GM12874 (cell line): ENCODE measurements at regions not wholly inside any gene's neighbourhood (a gene's known extent, or its start where the extent isn't known, plus 50 kb on each side); places are given as distances from the start of the nearest gene placed in this dataset.

Experiments used
- TF ChIP-seq, protein P1 (sequence below): IDR thresholded peaks from 2 replicates; pipeline ENCODE4 v1.5.1; 2011; ENCODE audit warnings: low read depth, mild to moderate bottlenecking, control low read depth, low read length, moderate library complexity; ENCODE audit not compliant: insufficient read depth

- TF ChIP-seq, protein P1, sequence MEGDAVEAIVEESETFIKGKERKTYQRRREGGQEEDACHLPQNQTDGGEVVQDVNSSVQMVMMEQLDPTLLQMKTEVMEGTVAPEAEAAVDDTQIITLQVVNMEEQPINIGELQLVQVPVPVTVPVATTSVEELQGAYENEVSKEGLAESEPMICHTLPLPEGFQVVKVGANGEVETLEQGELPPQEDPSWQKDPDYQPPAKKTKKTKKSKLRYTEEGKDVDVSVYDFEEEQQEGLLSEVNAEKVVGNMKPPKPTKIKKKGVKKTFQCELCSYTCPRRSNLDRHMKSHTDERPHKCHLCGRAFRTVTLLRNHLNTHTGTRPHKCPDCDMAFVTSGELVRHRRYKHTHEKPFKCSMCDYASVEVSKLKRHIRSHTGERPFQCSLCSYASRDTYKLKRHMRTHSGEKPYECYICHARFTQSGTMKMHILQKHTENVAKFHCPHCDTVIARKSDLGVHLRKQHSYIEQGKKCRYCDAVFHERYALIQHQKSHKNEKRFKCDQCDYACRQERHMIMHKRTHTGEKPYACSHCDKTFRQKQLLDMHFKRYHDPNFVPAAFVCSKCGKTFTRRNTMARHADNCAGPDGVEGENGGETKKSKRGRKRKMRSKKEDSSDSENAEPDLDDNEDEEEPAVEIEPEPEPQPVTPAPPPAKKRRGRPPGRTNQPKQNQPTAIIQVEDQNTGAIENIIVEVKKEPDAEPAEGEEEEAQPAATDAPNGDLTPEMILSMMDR, result no peak
These were observed 239.7 kb upstream of the ROBO1 start for GRCh38 chr3:80007522-80007921.

- TF ChIP-seq, protein P1, result no peak
These were observed 238.5 kb upstream of the ROBO1 start for GRCh38 chr3:80006315-80006714.

DNA sequence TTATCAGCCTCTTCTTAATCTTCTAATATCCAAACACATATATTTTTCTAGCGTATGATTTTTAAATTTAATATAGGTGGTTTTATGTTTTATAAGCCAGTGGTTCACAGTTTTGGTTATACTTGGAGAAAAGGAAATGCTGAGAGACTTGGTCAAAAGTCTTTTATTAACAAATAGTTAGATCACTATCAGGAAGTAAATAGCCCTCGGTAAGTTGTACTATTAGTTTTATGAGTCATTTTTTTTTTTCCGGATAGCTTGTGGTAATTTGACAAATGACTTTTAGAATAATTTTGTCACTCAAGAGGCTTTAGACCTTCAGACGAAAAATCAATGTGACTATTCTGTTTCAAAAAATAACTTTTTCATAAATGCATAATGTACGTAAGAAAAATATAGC, 232.2 kb upstream of the ROBO1 start:
- TF ChIP-seq, protein P1, result no peak

- TF ChIP-seq, protein P1, result no peak
These were observed 226.6 kb upstream of the ROBO1 start for GRCh38 chr3:79994397-79994796.

DNA sequence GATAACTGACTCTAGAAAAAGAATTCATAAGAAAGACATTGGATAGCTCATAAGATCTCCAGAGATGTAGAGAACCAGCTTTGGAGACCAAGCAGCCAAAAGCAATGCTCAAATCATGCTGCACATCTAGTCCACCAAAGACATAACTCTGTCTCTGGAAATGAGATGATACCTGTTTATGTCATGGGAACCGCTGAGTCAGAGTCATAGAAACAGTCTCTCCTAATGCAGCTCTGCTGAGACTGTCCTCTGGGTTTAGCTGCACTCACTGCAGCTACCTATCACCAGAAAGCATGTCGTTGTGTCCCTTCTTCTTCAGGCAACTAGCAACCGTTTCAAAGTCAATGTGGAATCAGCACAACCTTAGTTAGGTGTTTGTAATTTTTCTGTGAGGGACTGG, 218.5 kb upstream of the ROBO1 start:
- TF ChIP-seq, protein P1, result no peak

DNA sequence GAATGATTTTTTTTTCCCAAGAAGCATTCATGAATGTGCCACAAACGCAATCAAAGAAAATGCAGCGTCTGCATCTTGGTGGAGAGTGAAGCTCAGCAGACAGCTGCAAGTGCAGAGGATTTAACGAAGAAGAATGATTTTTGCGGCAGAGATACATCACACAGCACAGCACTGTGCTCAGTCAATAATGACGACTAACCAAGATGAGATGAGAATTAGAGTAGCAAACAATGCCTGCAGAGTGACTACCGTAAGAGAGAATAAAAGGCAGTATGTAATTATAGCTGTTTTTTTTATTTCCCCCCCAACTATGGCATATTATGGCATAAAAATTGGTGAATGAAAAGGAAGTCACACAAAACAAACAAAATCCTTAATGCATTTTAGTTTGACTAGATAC, 218.0 kb upstream of the ROBO1 start:
- TF ChIP-seq, protein P1, result no peak

DNA sequence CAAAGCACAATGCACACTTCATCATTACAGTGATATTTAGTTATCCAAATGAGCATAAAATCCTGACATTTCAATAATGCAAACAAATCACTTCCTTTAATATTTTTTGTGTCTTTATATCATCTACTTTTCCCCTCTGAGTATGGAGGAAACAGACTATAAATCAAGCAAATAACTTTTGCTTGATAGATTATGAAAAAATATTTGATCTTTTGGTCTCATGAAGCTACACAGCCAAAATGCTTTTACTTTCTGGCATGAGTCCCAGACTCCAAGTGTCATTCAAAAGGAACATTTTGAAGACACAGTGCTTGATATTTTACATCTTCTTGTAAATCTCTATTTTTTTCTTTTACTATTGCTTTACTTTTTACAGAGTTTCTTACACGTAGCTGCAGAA, 215.3 kb upstream of the ROBO1 start:
- TF ChIP-seq, protein P1, result no peak

DNA sequence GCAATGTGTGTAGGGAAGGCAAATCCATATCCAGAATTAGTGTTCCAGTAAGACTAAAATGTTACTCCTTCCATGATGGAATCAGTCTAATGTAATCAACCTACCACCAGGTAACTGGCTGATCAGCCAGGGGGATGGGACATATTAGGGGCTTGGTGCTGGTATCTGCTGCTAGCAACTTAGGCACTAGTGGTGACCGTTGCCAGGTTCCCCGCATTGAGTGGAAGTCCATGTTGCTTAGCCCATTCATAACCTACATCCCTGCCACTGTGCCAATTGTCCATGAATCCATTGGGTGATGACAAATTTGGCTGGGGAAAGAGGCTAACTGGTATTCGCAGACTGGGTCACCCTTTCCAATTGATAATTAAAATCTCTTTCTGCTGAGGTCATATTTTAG, 212.2 kb upstream of the ROBO1 start:
- TF ChIP-seq, protein P1, result no peak
